ENCODE measurements at regions not wholly inside any gene's neighbourhood (a gene's known extent, or its start where the extent isn't known, plus 50 kb on each side); places are given as distances from the start of the nearest gene placed in this dataset.

- no peak for DNase-seq
Observed at GRCh38 chr17:65477600-65477999, 83.8 kb downstream of the AXIN2 start.

- DNase-seq, result no peak
Observed at GRCh38 chr17:65474660-65475059, 86.8 kb downstream of the AXIN2 start.

- DNase-seq, result no peak
Observed at GRCh38 chr17:65473985-65474384, 87.5 kb downstream of the AXIN2 start.

GRCh38 chr17:65473363-65473762 is 88.1 kb downstream of the AXIN2 start:
- DNase-seq, result no peak

GRCh38 chr17:65472666-65473309 is 88.7 kb downstream of the AXIN2 start:
- no peak for DNase-seq

- no peak for DNase-seq
Observed at GRCh38 chr17:65470783-65471182, 90.7 kb downstream of the AXIN2 start.

- DNase-seq, result no peak
Observed at GRCh38 chr17:65468321-65468720, 93.1 kb downstream of the AXIN2 start.

- no peak for DNase-seq
Observed at GRCh38 chr17:65467156-65467555, 94.3 kb downstream of the AXIN2 start.

GRCh38 chr17:65466547-65466946 is 94.9 kb downstream of the AXIN2 start:
- DNase-seq, result no peak

- no peak for DNase-seq
Observed at GRCh38 chr17:65463242-65463641, 98.2 kb downstream of the AXIN2 start.

- no peak for DNase-seq
Observed at GRCh38 chr17:65459677-65460347, 101.6 kb downstream of the AXIN2 start.

- no peak for DNase-seq
Observed at GRCh38 chr17:65457635-65458257, 103.7 kb downstream of the AXIN2 start.

GRCh38 chr17:65457183-65457582 is 104.3 kb downstream of the AXIN2 start:
- no peak for DNase-seq

- no peak for DNase-seq
Observed at GRCh38 chr17:65456368-65457151, 104.9 kb downstream of the AXIN2 start.

GRCh38 chr17:65455972-65456343 is 105.5 kb downstream of the AXIN2 start:
- peak; percentile 35 for DNase-seq

- no peak for DNase-seq
Observed at GRCh38 chr17:65455154-65455971, 106.1 kb downstream of the AXIN2 start.

- no peak for DNase-seq
Observed at GRCh38 chr17:65453204-65453931, 108.1 kb downstream of the AXIN2 start.

- no peak for DNase-seq
Observed at GRCh38 chr17:65449495-65449894, 112.0 kb downstream of the AXIN2 start.

GRCh38 chr17:65447823-65448222 is 113.6 kb downstream of the AXIN2 start:
- DNase-seq, result no peak

- no peak for DNase-seq
Observed at GRCh38 chr17:65446838-65447526, 114.5 kb downstream of the AXIN2 start.

- no peak for DNase-seq
Observed at GRCh38 chr17:65446043-65446442, 115.4 kb downstream of the AXIN2 start.

All from CD4-positive, alpha-beta T cell treated with Interleukin-10 for 1 hour (primary cell).